ENCODE measurements at regions not wholly inside any gene's neighbourhood (a gene's known extent, or its start where the extent isn't known, plus 50 kb on each side); places are given as distances from the start of the nearest gene placed in this dataset.

- TF ChIP-seq POLR2A (IDR thresholded peaks at IDR 0.05; ENCODE audit: control extremely low read depth in 1 of 2, low read depth in 2 of 2, low read length in 2 of 2), result no peak
- peak in 2 of 3 experiments; percentile 46 to 55; a peak in 2 of 4 replicates for TF ChIP-seq CTCF (IDR thresholded peaks at IDR 0.05; ENCODE audit: control extremely low read depth in 1 of 3, insufficient read depth in 1 of 3, low read depth in 1 of 3, low read length in 3 of 3)
- TF ChIP-seq SIX5 (IDR thresholded peaks at IDR 0.05; ENCODE audit: low read depth, low read length), result no peak
- no peak for TF ChIP-seq SIN3A (conservative IDR thresholded peaks at IDR 0.05 in 1 of 2, IDR thresholded peaks at IDR 0.05 in 1 of 2; ENCODE audit: low read depth in 1 of 2, low read length in 2 of 2)
- no peak for TF ChIP-seq TCF12 (IDR thresholded peaks at IDR 0.05; ENCODE audit: low read depth, low read length)
These were observed 408.6 kb upstream of the ADGRB3 start for GRCh38 chr6:68226460-68226859.

Measured in H1 (cell line).